AG09309 (cell line): ENCODE measurements at regions not wholly inside any gene's neighbourhood (a gene's known extent, or its start where the extent isn't known, plus 50 kb on each side); places are given as distances from the start of the nearest gene placed in this dataset.
A peak's percentile ranks its signal among the peaks of the same experiment; 100 is the strongest.
"Not testable (repeated sequence)": the region's sequence is repeated elsewhere in the genome, so short reads cannot be mapped to it uniquely, and the experiment has no call there.

Experiments
- DNase-seq: peaks from one replicate; pipeline ENCODE4 v3.0.0-alpha.2; 2010; ENCODE audit warnings: low read depth
- H3K4me3 ChIP-seq: 2 replicates; pipeline ENCODE4 v1.5.1; 2011; ENCODE audit warnings: mild to moderate bottlenecking, low read depth, low read length, moderate library complexity; ENCODE audit not compliant: control insufficient read depth
- CTCF ChIP-seq: IDR thresholded peaks from 2 replicates; pipeline ENCODE4 v1.5.1; 2011; ENCODE audit warnings: mild to moderate bottlenecking, low read depth, low read length, inconsistent platforms; ENCODE audit not compliant: insufficient read depth, control insufficient read depth; ENCODE audit errors: missing control alignments

GRCh38 chr5:167415779-167416746 is 875.4 kb upstream of the WWC1 start:
- no peak for TF ChIP-seq CTCF

GRCh38 chr5:167417662-167418061 is 873.8 kb upstream of the WWC1 start:
- no peak for DNase-seq
- H3K4me3 ChIP-seq: no peak overlapping the region
- TF ChIP-seq CTCF: no peak

More at GRCh38 chr5:167415779-167416746, 875.4 kb upstream of the WWC1 start:
- H3K4me3 ChIP-seq: no peak overlapping the region
- DNase-seq: no peak

GRCh38 chr5:167425161-167425560 is 866.3 kb upstream of the WWC1 start:
- H3K4me3 ChIP-seq: no peak overlapping the region
- no peak for DNase-seq
- no peak for TF ChIP-seq CTCF

GRCh38 chr5:167426501-167426900 is 864.9 kb upstream of the WWC1 start:
- no peak for DNase-seq
- no peak overlapping the region for H3K4me3 ChIP-seq
- TF ChIP-seq CTCF: no peak

GRCh38 chr5:167427641-167428040 is 863.8 kb upstream of the WWC1 start:
- not testable (repeated sequence) for H3K4me3 ChIP-seq, DNase-seq

GRCh38 chr5:167440846-167441245 is 850.6 kb upstream of the WWC1 start:
- DNase-seq: no peak
- TF ChIP-seq CTCF: no peak
- H3K4me3 ChIP-seq: no peak overlapping the region

- DNase-seq: peak; percentile 5
- H3K4me3 ChIP-seq: no peak overlapping the region
- TF ChIP-seq CTCF: no peak
Observed at GRCh38 chr5:167442922-167443321, 848.5 kb upstream of the WWC1 start.
